ENCODE measurements at regions not wholly inside any gene's neighbourhood (a gene's known extent, or its start where the extent isn't known, plus 50 kb on each side); places are given as distances from the start of the nearest gene placed in this dataset.

DNA sequence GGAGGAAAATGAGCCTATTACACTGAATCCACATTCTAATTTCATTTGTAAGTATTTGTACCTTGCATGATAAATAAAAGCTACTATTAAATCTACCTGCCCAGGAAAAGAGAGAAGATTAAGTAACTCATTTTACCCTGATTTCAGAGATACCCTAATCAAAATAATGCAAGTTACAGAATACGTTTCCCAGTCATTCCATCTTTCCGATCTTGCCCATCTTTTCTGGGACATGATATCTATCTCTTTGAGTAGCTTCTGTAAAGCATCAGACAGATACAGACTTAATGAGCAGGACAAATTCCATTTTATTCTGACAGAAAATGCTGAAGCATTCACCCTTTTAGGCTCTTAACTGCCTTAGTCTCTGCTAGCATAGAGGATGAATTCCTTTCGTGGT lies 56.6 kb downstream of the SPRY2 start:
- DNase-seq (ENCODE audit: low read depth in 2 of 3, low spot score in 2 of 3) = no peak

DNA sequence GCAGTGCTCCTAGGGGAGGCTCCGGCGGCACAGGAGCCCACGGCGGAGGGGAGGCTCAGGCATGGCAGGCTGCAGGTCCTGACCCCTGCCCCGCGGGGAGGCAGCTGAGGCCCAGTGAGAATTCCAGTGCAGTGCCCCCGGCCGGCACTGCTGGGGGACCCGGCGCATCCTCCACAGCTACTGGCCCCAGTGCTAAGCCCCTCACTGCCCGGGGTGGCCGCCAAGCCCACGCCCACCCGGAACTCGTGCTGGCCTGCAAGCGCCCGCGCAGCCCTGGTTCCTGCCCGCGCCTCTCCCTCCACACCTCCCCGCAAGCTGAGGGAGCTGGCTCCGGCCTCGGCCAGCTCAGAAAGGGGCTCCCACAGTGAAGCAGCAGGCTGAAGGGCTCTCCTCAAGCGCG lies 62.2 kb downstream of the SPRY2 start:
- no peak for DNase-seq (ENCODE audit: low read depth in 2 of 3, low spot score in 2 of 3)

DNA sequence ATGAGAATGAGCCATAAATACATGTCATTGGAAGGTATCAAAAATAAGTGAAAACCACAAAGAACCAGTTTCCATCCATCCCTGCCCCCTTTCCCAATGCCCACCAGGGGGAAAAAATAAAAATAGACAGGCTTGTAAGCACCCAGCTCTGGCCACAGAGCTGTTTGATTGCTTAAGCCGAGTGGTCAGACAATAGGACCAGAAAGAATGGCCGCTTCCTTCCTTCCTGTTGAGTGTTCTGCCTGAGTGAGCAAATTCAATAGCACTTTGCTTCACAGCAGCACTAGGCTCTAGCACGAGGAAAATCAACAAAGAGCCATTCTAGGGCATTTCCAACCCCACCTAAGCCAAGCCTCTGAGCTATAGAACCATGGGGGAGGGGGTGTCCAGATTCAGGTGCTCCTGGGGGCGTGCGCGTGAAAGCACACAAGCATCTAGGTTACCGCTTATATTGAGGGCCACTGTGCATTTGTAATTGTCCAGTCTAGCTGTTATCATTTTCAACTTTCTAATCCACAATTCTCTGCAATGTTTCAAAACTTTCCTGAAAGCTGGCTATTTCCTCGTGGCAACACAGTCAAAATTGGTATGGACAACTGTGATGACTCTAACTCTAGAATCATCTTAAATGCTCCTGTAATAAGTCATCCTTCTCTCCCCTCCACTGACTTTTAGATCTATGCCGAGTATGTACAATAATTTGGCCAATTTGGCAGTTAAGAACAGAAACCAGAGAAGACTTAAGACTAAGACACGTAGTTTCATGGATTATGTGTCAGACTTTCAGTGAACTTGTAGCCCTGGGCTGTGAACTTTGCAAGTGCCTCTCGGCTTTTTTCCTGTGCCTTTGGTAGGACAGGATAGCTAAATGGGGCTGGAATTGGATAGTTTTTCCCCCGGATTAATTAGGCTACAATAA lies 64.3 kb downstream of the SPRY2 start:
- no peak for DNase-seq (ENCODE audit: low read depth in 2 of 3, low spot score in 2 of 3)

DNA sequence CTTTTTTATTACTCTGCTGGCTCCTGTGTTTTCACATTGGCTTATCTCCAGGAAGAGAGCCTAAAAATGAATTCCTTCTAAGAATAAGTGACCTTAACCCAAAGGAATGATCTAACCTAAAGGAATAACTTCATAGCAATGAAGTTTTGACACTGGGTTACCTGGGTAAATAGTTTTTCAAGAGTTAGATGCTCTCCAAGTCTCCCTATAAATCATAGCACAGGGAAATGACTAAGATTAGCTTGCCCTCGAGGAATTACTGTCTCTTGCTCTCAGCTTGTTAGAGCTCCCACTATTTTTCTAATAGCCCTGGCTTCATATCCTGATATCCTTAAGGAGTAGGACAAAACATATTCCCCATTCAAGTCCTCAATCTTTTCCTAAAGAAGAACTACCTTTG lies 66.3 kb downstream of the SPRY2 start:
- DNase-seq (ENCODE audit: low read depth in 2 of 3, low spot score in 2 of 3) = no peak

DNA sequence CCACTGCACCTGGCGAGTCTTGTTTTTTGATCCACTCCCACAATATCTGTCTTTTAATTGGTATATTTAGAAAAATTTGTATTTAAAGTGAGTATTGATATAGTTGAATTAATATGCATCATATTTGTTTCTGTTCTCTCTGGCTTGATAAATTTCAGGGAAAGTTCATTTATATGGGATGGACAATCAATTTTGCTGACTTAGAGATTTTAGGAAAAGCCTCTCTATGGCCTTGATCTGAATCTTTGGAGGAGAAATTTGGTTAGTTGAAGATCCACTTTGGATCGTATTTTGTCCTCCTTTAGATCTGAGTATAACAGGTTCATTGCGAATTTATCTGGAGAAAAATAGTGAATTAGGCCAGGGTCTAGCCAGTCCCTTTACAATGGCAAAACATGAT lies 67.2 kb downstream of the SPRY2 start:
- no peak for DNase-seq (ENCODE audit: low read depth in 2 of 3, low spot score in 2 of 3)

DNA sequence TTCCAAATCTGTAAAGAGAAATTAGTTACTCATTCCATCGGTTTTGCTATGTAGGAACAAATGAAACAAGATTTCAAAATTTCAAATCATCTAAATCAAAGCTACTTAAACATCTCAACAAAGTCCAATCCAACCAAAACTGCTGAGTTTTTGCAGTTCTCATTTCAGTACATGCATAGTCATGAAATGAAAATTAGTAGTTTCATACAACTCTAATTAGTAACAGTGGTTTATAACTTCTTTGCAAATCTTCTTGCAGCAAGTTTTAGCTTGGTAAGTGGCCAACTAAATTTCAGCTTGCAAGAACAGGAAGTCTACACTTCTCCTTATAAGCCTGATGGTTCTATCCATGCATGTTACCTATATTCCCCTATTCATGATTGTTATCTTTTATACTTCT lies 75.6 kb downstream of the SPRY2 start:
- no peak for DNase-seq (ENCODE audit: low read depth in 2 of 3, low spot score in 2 of 3)

DNA sequence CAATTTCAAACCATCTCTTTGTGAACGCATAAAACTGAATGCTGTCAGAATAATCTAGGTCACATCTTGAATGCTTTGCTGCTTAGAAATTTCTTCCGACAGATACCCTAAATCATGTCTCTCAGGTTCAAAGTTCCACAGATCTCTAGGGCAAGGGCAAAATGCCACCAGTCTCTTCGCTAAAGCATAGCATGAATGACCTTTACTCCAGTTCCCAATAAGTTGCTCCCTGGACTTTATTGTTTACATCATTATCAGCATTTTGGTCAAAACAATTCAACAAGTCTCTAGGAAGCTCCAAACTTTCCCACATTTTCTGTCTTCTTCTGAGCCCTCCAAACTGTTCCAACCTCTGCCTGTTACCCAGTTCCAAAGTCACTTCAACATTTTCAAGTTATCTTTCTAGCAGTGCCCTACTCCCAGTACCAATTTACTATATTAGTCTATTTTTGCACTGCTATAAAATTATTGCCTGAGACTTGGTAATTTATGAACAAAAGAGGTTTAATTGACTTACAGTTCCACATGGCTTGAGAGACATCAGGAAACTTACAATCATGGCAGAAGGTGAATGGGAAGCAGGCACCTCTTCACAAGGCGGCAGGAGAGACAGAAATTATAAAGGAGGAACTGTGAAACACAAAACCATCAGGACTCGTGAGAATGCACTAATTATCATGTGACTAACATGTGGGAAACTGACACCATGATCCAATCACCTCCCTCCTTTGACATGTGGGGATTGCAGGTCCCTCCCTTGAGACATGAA lies 77.0 kb downstream of the SPRY2 start:
- DNase-seq (ENCODE audit: low read depth in 2 of 3, low spot score in 2 of 3) = no peak

DNA sequence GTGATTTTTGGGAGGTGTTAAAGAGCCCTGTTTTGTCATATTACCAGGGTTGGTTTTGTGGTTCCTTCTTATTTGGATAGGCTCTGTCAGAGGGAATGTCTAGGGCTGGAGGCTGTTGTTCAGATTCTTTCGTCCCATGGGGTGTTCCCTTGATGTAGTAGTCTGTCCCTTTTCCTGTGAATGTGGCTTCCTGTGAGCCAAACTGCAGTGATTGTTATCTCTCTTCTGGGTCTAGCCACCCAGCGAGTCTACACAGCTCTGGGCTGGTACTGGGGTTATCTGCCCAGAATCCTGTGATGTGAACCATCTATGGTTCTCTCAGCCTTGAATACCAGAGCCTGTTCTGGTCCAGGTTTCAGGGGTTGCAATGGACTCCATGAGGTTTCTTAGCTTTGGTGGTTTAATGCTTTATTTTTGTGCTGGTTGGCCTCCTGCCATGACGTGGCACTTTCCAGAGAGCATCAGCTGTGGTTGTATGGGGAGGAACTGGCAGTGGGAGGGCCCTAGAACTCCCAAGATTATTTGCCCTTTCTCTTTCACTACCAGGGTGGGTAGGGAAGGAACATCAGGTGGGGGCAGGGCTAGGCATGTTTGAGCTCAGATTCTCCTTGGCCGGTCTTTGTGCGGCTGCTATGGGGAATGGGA lies 78.8 kb downstream of the SPRY2 start:
- DNase-seq (ENCODE audit: low read depth in 2 of 3, low spot score in 2 of 3) = no peak

DNA sequence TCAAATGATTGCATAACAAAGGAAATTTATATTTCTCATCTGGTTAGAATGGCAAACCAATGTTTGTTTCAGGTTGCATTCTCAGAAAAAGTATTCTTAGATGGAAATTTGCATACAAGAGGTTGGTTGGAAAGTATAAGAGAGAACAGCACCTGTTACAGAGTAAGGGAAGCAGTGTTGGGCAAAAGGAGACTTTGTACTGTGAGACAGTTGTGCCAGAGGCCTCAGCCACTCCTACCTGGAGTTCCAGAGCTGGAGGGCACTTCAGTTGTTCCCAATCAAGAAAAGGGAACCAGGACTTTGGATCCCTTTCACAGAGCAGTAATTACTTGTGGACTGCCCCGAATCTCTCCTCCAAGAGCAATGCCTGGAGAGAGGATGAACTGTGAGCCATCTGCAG lies 81.8 kb downstream of the SPRY2 start:
- no peak for DNase-seq (ENCODE audit: low read depth in 2 of 3, low spot score in 2 of 3)

DNA sequence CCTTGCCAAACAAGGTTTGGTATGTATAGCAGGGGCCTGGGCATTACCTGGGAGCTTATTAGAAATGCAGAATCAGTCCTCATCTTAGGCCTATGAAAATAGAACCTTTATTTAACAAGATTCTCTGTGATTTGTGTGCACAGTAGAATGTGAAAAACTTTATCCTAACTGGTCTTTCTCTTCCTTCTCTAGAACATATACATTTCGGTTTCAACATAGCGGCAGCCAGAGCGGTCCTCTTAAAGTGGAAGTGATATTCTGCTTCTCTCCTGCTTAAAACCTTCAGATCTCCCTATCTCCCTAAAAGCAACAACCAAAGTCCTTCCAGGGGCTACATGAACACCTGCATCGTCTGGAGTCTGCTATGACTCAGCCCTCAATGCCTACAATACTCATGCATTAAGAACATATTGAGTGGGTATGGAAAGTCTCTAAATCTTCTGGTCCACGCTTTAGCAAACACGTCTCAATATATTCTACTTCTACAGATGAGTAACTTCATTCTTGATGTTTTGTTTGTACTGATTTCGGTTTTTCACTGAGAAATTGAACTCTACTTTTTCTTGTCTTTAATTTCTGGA lies 84.5 kb downstream of the SPRY2 start:
- no peak for DNase-seq (ENCODE audit: low read depth in 2 of 3, low spot score in 2 of 3)

DNA sequence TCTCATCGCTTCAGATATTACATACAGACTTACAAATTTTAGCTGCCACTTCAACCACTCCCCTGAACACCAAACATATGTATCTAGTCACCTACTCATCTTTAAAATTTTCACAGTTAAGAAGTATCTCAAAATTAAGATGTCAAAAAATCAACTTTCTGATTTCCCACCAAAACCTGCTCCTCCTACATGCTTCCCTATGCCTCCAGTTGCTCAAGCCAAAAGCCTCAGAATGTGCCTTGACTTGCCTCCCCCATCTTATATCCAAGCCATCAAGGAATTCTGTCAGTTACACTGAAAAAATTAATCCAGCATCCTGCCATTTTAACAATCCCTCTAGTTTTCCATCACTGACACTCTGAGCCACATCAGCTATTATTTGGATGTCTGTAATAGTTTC lies 85.0 kb downstream of the SPRY2 start:
- no peak for DNase-seq (ENCODE audit: low read depth in 2 of 3, low spot score in 2 of 3)

DNA sequence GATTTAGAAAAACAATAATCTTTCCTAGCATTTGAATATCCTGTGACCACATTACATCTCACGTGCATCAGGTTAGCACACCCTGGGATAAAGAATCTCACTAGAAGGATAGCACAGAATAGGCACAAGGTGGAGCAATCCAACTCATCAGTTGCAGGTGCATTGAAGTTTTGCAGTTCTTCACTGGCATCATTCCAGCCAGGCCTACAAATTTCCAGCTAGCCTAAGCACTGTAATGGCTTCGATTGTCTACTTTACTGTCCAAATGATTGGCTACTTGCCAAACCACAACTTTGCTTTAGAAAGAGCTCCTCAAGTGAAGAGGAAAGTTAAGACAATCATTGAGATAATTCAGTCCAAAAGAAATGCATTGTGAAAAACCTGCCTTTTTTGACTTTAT lies 89.5 kb downstream of the SPRY2 start:
- DNase-seq (ENCODE audit: low read depth in 2 of 3, low spot score in 2 of 3) = no peak

DNA sequence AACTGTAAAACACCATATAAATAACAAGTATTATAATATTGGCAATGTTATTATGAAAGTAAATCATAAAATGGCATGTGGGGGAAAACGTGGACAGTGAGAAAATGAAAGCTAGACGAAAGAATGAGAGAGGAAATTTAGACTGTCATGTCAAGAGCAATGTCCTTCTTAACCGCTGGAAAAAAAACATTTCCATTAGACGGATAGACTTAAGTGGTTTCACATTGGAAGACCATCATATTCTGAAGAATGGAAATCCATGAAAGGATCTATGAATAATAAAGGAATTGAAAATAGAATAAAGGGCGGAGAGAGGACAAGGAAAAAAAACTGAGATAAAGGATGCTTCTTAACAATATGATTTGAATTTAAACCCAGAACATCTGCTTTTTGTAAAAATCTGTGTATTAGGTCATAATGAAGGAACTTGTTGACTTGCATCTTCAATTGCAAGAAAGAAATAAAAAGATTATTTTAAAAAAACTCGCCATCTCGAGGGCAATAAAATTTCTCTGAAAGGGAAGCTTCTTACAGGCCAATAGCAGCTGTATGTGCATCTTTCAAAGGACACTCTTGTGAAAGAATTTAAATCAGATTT lies 90.6 kb downstream of the SPRY2 start:
- no peak for DNase-seq (ENCODE audit: low read depth in 2 of 3, low spot score in 2 of 3)

DNA sequence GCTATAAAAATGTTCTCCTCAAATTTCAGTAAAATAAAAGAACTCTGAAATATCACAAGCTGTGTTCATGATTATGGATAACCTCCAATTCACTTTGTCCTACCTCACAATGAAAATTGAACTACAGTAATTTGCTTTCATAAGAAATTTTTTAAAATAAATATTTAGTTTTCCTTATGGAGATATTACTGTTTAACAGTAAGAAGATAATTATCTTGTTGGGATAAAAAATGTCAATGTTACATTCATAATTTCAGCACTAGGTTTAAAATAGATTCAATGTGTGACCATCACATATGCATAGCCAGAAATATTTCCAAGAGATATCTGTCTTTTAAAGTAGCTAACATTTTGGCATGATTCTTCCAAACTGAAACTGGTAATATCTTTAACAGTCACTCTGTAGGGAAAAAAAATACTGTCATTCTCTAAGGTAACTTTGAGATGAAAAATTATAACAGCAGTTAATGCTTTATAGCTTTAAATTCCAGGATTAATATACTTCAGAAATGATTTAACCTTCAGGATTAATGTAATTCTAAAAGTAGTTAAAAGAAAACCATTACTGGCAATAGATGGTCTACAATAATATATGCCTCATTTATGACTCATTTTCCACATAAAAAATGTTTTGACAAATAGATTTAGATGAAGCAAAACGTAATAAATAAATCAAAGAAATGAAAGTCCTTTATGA lies 91.3 kb downstream of the SPRY2 start:
- no peak for DNase-seq (ENCODE audit: low read depth in 2 of 3, low spot score in 2 of 3)

DNA sequence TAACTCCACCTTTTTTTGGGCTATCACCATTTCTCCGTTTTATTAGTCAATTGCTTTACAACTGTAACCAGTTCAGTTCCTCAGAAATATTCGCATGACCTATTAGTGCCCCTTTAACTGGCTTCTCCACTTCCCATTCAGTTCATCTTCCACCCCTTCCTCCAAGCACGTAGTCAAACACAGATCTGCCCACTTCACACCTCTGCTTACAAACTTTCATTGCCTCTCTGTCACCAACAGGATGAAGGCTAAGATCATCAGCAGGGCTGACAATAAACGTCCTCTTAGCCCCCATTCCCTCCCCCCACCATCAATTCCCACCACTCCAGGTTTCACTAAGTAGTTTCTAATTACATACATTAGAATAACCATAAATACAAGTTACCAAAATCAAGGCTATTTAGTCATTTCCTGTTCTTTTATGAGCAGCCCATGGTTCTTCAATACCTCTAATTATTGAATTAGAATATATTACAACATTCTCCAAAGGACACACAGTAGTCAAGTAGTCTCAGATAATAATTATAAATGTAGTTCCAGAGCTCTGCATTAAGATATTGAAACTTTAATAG lies 95.7 kb downstream of the SPRY2 start:
- DNase-seq (ENCODE audit: low read depth in 2 of 3, low spot score in 2 of 3) = no peak

DNA sequence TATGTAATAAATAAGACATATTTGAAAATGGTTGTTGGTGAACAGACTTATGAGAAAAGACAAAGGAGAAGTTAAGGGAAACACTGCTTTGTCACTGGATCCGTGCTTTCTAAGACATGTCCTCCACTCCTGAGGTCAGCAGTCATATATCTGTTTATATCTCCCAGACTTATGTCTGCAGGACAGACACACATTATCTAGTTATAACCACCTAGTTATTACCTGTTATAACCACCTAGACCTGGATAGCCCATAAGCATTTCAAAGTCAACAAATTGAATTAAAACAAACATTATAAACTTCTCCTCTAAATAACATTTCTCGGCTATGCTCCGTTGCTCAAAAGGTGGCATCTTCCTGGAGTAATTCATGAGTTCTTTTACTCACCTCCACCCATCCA lies 96.4 kb downstream of the SPRY2 start:
- no peak for DNase-seq (ENCODE audit: low read depth in 2 of 3, low spot score in 2 of 3)

DNA sequence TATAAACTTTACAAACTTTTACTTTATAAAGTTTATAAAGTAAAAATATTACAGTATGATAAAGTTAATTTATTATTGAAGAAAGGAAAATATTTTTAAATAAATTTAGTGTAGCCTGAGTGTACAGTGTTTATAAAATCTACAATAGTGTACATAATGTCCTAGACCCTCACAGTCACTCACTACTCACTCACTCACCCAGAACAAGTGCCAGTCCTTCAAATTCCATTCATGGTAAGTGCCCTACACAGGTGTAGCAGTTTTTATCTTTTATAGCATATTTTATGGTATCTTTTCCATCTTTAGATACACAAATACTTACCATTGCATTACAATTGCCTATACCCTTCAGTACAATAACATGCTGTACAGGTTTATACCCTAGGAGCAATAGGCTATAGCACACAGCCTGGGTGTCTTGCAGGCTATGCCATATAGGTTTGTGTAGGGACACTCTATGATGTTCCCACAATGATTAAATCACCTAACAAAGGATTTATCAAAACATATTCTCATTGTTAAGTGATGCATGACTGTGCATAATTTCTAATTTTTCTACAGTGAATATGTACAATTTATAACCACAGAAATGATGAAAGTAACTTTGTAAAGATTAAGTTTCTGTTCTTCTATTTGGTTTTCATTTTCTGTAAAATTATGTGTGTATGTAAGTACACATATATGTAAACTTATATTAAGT lies 98.0 kb downstream of the SPRY2 start:
- DNase-seq (ENCODE audit: low read depth in 2 of 3, low spot score in 2 of 3) = no peak

DNA sequence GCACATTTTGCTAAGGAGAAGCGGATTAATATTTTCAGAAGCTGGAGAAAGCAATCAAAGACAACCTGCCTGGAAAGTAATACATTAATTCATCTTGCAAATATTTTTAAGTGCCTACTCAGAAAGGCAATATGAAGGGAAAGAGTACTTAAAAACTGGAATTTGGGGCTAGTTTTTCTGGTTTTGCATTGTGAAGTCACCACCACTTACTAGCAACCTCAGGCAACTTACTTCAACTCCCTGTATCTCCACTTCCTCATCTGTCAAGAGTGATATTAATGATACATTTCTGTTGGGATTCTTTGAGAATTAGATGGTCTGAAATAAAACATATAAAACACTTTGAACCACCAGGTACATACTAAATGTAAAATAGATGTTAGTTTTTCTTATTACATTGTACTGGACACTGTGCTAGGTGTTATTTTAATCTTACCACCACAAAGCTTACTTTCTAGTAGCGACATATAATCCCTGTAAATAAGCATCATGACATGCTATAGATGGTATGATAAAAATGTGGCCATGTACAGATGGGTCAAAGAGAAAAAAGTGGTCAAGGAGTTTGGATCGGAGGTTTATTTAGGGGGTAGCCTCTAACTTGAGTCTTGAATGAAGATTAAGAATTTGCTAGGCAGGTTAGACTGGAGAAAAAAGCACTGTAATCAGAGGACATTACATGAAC lies 101.2 kb downstream of the SPRY2 start:
- no peak for DNase-seq (ENCODE audit: low read depth in 2 of 3, low spot score in 2 of 3)

DNA sequence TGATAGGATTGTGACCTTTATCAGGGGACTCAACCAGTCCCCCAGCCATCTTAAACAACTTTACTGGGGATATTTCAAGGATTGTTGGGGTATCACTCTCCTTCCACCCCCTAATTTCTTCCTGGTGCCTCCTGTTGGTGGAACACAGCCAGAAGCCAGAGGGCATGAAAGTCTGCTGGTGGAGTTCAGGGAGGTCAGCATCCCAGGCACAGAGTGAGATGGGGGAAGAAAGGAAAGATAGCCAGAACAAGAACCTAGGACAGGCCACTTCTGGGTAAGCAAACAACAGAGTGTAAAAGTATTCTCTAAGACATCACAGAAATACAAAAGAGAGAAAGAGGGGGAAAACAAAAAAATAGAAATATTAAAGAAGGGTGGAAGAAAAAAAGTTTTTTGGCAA lies 101.8 kb downstream of the SPRY2 start:
- DNase-seq (ENCODE audit: low read depth in 2 of 3, low spot score in 2 of 3) = no peak

Measured in activated CD8-positive, alpha-beta memory T cell treated with anti-CD3 and anti-CD28 coated beads for 48 hours (primary cell).